ENCODE measurements at regions not wholly inside any gene's neighbourhood (a gene's known extent, or its start where the extent isn't known, plus 50 kb on each side); places are given as distances from the start of the nearest gene placed in this dataset.

GRCh38 chr5:174300941-174301761 is 255.6 kb downstream of the NSG2 start:
- TF ChIP-seq, protein P1, sequence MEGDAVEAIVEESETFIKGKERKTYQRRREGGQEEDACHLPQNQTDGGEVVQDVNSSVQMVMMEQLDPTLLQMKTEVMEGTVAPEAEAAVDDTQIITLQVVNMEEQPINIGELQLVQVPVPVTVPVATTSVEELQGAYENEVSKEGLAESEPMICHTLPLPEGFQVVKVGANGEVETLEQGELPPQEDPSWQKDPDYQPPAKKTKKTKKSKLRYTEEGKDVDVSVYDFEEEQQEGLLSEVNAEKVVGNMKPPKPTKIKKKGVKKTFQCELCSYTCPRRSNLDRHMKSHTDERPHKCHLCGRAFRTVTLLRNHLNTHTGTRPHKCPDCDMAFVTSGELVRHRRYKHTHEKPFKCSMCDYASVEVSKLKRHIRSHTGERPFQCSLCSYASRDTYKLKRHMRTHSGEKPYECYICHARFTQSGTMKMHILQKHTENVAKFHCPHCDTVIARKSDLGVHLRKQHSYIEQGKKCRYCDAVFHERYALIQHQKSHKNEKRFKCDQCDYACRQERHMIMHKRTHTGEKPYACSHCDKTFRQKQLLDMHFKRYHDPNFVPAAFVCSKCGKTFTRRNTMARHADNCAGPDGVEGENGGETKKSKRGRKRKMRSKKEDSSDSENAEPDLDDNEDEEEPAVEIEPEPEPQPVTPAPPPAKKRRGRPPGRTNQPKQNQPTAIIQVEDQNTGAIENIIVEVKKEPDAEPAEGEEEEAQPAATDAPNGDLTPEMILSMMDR (IDR thresholded peaks at IDR 0.05; ENCODE audit: low read depth, low read length) = no peak
- Histone ChIP-seq H3K27ac (no peak overlapping the region), H3K27me3 (ENCODE audit: insufficient read depth, low read depth, severe bottlenecking) (peaks cover 4% of the 10 kb centered on the region), H3K4me3 (ENCODE audit: low read depth, low read length) (no peak overlapping the region), H3K36me3 (no peaks in the 10 kb centered on the region), H3K9me3 (ENCODE audit: severe bottlenecking) (no peaks in the 10 kb centered on the region)
- no peak for DNase-seq

DNA sequence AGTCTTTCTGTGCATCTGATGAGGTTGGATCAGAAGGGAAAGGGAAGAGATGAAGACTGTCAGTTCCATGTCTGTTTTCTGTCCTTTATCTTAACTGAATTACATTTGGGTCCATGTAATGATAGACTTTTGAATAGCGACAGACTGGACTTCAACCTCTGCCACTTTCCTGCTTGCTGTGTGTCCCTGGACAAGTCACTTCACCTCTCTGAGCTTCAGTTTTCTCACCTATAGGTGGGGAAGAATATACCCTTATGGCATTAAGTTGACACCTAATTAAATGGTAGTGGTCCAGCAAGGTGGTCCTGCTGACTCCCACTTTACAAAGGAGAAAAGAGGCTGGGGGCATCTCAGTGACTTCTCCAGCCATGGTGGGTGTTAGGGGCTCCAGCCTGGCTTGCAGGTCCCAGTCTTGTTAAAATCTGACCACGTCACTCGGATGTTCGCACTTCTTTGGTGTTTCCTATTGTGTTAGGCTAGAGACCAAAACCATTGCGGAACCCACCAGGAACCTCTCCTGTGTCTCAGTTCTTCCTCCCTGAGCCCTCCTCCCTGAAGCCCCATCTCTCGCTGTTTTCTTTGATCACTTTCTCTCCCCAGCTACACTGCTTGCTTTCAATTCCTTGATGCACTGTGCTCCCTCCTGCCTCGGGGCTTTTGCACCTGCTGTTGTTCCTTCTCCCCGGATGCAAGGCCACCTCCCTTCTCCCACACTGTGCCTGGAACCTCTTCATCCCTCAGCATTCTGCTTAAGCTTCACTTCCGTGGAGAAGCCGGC is 256.5 kb downstream of the NSG2 start:
- H3K27me3 ChIP-seq (ENCODE audit: insufficient read depth, low read depth, severe bottlenecking) = peaks cover 9% of the 10 kb centered on the region
- H3K4me3 ChIP-seq (ENCODE audit: low read depth, low read length) = no peak overlapping the region
- H3K27ac ChIP-seq = no peak overlapping the region
- no peaks in the 10 kb centered on the region for H3K9me3 ChIP-seq (ENCODE audit: severe bottlenecking)
- TF ChIP-seq, protein P1 (IDR thresholded peaks at IDR 0.05; ENCODE audit: low read depth, low read length) = no peak
- no peaks in the 10 kb centered on the region for H3K36me3 ChIP-seq
- DNase-seq = no peak

DNA sequence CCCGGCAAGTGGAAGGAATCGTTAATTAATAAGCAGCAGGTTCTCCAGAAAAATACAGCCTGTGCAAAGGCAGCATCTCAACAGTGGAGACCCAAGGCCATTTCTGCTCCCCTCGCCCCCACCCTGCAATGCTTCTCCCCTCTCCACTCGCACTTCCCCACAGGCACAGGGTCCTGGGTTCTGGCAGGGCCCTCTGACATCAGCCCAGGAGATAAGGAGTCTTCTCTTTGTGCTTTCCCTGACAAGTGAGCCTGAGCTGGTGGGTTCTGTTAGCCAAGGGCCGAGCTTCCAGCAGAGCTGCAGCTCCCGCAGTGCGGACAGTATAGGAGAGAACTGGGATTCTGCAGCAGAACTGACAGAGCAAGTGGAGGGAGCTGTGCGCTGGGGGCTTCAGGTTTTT is 257.5 kb downstream of the NSG2 start:
- H3K4me3 ChIP-seq (ENCODE audit: low read depth, low read length) = no peak overlapping the region
- TF ChIP-seq, protein P1 (IDR thresholded peaks at IDR 0.05; ENCODE audit: low read depth, low read length) = no peak
- peaks cover 13% of the 10 kb centered on the region for H3K27me3 ChIP-seq (ENCODE audit: insufficient read depth, low read depth, severe bottlenecking)
- DNase-seq = no peak
- H3K9me3 ChIP-seq (ENCODE audit: severe bottlenecking) = no peaks in the 10 kb centered on the region
- H3K27ac ChIP-seq = no peak overlapping the region
- H3K36me3 ChIP-seq = no peaks in the 10 kb centered on the region

DNA sequence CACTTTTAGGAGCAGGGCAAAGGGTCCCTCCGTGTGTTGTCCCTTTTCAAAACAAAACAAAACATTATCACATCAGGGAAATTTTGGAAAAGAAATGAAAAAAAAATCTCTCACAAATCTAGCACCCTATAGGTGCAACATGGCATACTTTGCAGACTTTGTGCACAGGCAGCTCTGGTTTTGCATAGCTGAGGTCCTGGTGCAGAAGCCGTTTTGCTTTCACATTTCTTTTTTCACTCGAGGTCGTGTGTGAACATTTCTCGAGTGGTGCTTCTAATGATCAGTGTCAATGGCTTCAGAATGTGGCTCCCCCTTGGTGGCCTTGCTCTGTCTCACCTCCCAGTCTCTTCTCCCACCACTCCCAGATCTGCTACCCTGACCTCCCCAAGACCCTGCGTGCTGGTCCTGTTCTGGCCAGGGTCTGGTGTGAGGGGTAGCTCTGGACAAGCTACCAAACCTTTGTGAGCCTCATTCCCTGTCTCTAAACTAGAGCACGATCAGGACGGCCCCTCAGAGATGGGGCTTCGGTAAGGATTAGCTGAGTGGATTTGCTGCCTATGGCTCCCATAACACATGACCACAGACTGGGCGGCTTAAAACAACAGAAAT is 258.0 kb downstream of the NSG2 start:
- Histone ChIP-seq H3K27me3 (ENCODE audit: insufficient read depth, low read depth, severe bottlenecking) (peaks cover 13% of the 10 kb centered on the region), H3K27ac (no peak overlapping the region), H3K4me3 (ENCODE audit: low read depth, low read length) (no peak overlapping the region), H3K9me3 (ENCODE audit: severe bottlenecking) (no peaks in the 10 kb centered on the region), H3K36me3 (no peaks in the 10 kb centered on the region)
- peak; percentile 24 for DNase-seq
- TF ChIP-seq, protein P1 (IDR thresholded peaks at IDR 0.05; ENCODE audit: low read depth, low read length) = no peak

- H3K4me3 ChIP-seq (ENCODE audit: low read depth, low read length) = no peak overlapping the region
- DNase-seq = no peak
- TF ChIP-seq, protein P1 (IDR thresholded peaks at IDR 0.05; ENCODE audit: low read depth, low read length) = no peak
- H3K9me3 ChIP-seq (ENCODE audit: severe bottlenecking) = no peaks in the 10 kb centered on the region
- no peaks in the 10 kb centered on the region for H3K36me3 ChIP-seq
- no peak overlapping the region for H3K27ac ChIP-seq
- H3K27me3 ChIP-seq (ENCODE audit: insufficient read depth, low read depth, severe bottlenecking) = peaks cover 22% of the 10 kb centered on the region
Measured at GRCh38 chr5:174305241-174305681, 259.8 kb downstream of the NSG2 start.
